Activated naive CD4-positive, alpha-beta T cell treated with anti-CD3 and anti-CD28 coated beads for 36 hours (primary cell): ENCODE measurements at regions not wholly inside any gene's neighbourhood (a gene's known extent, or its start where the extent isn't known, plus 50 kb on each side); places are given as distances from the start of the nearest gene placed in this dataset.

Experiments
- CTCF ChIA-PET: fragments of 350-600 bp; sonication (Branson Sonifier 250); formaldehyde crosslinking; loops from one replicate; lab custom pipeline; 2021; ENCODE audit warnings: antibody characterized with exemption; lab: Charles Lee
- DNase-seq: peaks from one replicate; pipeline ENCODE4 v3.0.0-alpha.2; 2020
- H3K27ac Mint-ChIP-seq: one replicate; pipeline ENCODE4 v1.8.0; 2021; ENCODE audit warnings: mild to moderate bottlenecking, mixed read lengths
- H3K27me3 Mint-ChIP-seq: one replicate; pipeline ENCODE4 v1.8.0; 2021; ENCODE audit warnings: low read depth, mixed read lengths
- H3K36me3 Mint-ChIP-seq: one replicate; pipeline ENCODE4 v1.8.0; 2021; ENCODE audit warnings: low read depth, mixed read lengths
- H3K4me1 Mint-ChIP-seq: one replicate; pipeline ENCODE4 v1.8.0; 2021; ENCODE audit warnings: low read depth, mixed read lengths
- H3K4me3 Mint-ChIP-seq: one replicate; pipeline ENCODE4 v1.8.0; 2021; ENCODE audit warnings: mild to moderate bottlenecking, moderate library complexity, mixed read lengths
- H3K9me3 Mint-ChIP-seq: one replicate; pipeline ENCODE4 v1.8.0; 2021; ENCODE audit warnings: mixed read lengths
- intact Hi-C: fragments of 100-400 bp; cut with micrococcal nuclease; formaldehyde crosslinking; loops from one replicate; pipeline ENCODE4 v1.15.1; 2023

GRCh38 chr6:102223942-102224341 lies 830.4 kb downstream of the GRIK2 start:
- intact Hi-C loops = no loop called here
- Mint-ChIP-seq H3K4me1 (no peaks in the 10 kb centered on the region), H3K4me3 (no peak overlapping the region), H3K27ac (no peak overlapping the region), H3K9me3 (peaks cover 5% of the 10 kb centered on the region), H3K36me3 (no peaks in the 10 kb centered on the region), H3K27me3 (no peaks in the 10 kb centered on the region)
- no peak for DNase-seq
- CTCF ChIA-PET = no interaction called here

GRCh38 chr6:102229271-102229670 lies 835.8 kb downstream of the GRIK2 start:
- no peaks in the 10 kb centered on the region for H3K27me3 Mint-ChIP-seq
- H3K4me3 Mint-ChIP-seq = no peak overlapping the region
- no peak for DNase-seq
- no peaks in the 10 kb centered on the region for H3K36me3 Mint-ChIP-seq
- H3K4me1 Mint-ChIP-seq = no peaks in the 10 kb centered on the region
- CTCF ChIA-PET = no interaction called here
- H3K27ac Mint-ChIP-seq = no peak overlapping the region
- intact Hi-C loops = no loop called here
- no peaks in the 10 kb centered on the region for H3K9me3 Mint-ChIP-seq
